Neural cell (in vitro differentiated cells): ENCODE measurements at regions not wholly inside any gene's neighbourhood (a gene's known extent, or its start where the extent isn't known, plus 50 kb on each side); places are given as distances from the start of the nearest gene placed in this dataset.

ENCODE experiments used
- H2AFZ ChIP-seq: fragments of 200-600, 300-800 bp; sonication (generic), shearing (Covaris generic); 2 replicates; pipeline ENCODE4 v1.6.0; 2014; ENCODE audit warnings: low read depth, mild to moderate bottlenecking, antibody characterized with exemption, low read length, moderate library complexity
- H3F3A ChIP-seq: fragments of 200-600 bp; shearing (Covaris generic); 2 replicates; pipeline ENCODE4 v1.6.1; 2016; ENCODE audit warnings: mild to moderate bottlenecking, moderate library complexity, mixed read lengths, antibody characterized with exemption, low read length; ENCODE audit not compliant: insufficient read depth, poor library complexity, severe bottlenecking
- H3K27ac ChIP-seq: fragments of 200-600, 300-800 bp; sonication (generic), shearing (Covaris generic); 2 replicates; pipeline ENCODE4 v1.5.1; 2014; ENCODE audit warnings: mild to moderate bottlenecking, low read length, moderate library complexity
- H3K27me3 ChIP-seq: fragments of 300-800, 200-600 bp; sonication (generic), shearing (Covaris generic); 2 replicates; pipeline ENCODE4 v1.6.0; 2014; ENCODE audit warnings: mild to moderate bottlenecking, low read depth, low read length, moderate library complexity; ENCODE audit not compliant: insufficient read depth
- H3K36me3 ChIP-seq: fragments of 300-800, 200-600 bp; sonication (generic), shearing (Covaris generic); 2 replicates; pipeline ENCODE4 v1.5.1; 2014; ENCODE audit warnings: mild to moderate bottlenecking, antibody characterized with exemption, low read length, moderate library complexity; ENCODE audit not compliant: insufficient read depth
- H3K4me2 ChIP-seq: fragments of 300-800, 200-600 bp; sonication (generic), shearing (Covaris generic); 2 replicates; pipeline ENCODE4 v1.6.0; 2014; ENCODE audit warnings: mild to moderate bottlenecking, low read length
- H3K4me3 ChIP-seq: fragments of 300-800, 200-600 bp; sonication (generic), shearing (Covaris generic); 2 replicates; pipeline ENCODE4 v1.5.1; 2014; ENCODE audit warnings: mild to moderate bottlenecking, low read length, moderate library complexity
- H3K79me2 ChIP-seq: fragments of 200-600 bp; shearing (Covaris generic); replicated peaks from 2 replicates; pipeline ENCODE4 v1.6.0; 2014; ENCODE audit warnings: mild to moderate bottlenecking, low read length, moderate library complexity; ENCODE audit not compliant: insufficient read depth
- H3K9ac ChIP-seq: fragments of 300-800, 200-600 bp; sonication (generic), shearing (Covaris generic); 2 replicates; pipeline ENCODE4 v1.6.1; 2016; ENCODE audit warnings: mild to moderate bottlenecking, low read length, mixed read lengths
- H3K9me2 ChIP-seq: fragments of 200-600 bp; shearing (Covaris generic); 2 replicates; pipeline ENCODE4 v1.6.1; 2016; ENCODE audit warnings: mild to moderate bottlenecking, low read length, mixed read lengths; ENCODE audit not compliant: insufficient read depth
- H3K9me3 ChIP-seq: fragments of 200-600, 300-800 bp; sonication (generic), shearing (Covaris generic); 2 replicates; pipeline ENCODE4 v1.6.1; 2016; ENCODE audit warnings: mild to moderate bottlenecking, mixed run types, low read length, moderate library complexity, mixed read lengths
- H4K20me1 ChIP-seq: fragments of 200-600 bp; shearing (Covaris generic); 2 replicates; pipeline ENCODE4 v1.6.1; 2016; ENCODE audit warnings: mild to moderate bottlenecking, mixed run types; ENCODE audit not compliant: insufficient read depth
- EP300 ChIP-seq: fragments of 450-650 bp; conservative IDR thresholded peaks from 2 replicates; pipeline ENCODE4 v1.6.1; 2014; ENCODE audit warnings: antibody characterized with exemption, mild to moderate bottlenecking, moderate library complexity; ENCODE audit not compliant: poor library complexity, severe bottlenecking
- EZH2 ChIP-seq: fragments of 200-600, 300-800 bp; shearing (Covaris generic), sonication (generic); IDR thresholded peaks from 2 replicates; pipeline ENCODE4 v1.6.1; 2014; ENCODE audit warnings: antibody characterized with exemption, low read length, borderline replicate concordance, mild to moderate bottlenecking; ENCODE audit not compliant: insufficient read depth, poor library complexity, severe bottlenecking
- MXI1 ChIP-seq: fragments of 450-650 bp; conservative IDR thresholded peaks from 2 replicates; pipeline ENCODE4 v1.6.1; 2014; ENCODE audit warnings: antibody characterized with exemption, mild to moderate bottlenecking; ENCODE audit not compliant: poor library complexity, severe bottlenecking
- POLR2AphosphoS5 ChIP-seq: IDR thresholded peaks from 2 replicates; pipeline ENCODE4 v1.6.1; 2012
- RAD21 ChIP-seq: fragments of 450-650 bp; conservative IDR thresholded peaks from 2 replicates; pipeline ENCODE4 v1.6.1; 2014; ENCODE audit warnings: antibody characterized with exemption, mild to moderate bottlenecking, moderate library complexity
- SMC3 ChIP-seq: fragments of 450-650 bp; conservative IDR thresholded peaks from 2 replicates; pipeline ENCODE4 v1.6.1; 2014; ENCODE audit warnings: antibody characterized with exemption, mild to moderate bottlenecking, moderate library complexity; ENCODE audit not compliant: poor library complexity
- TAF1 ChIP-seq: IDR thresholded peaks from 2 replicates; pipeline ENCODE4 v1.6.1; 2012; ENCODE audit warnings: low read depth
- TF ChIP-seq, protein P1 (sequence below): fragments of 450-650 bp; IDR thresholded peaks from 2 replicates; pipeline ENCODE4 v1.5.1; 2014; ENCODE audit warnings: antibody characterized with exemption, mild to moderate bottlenecking, moderate library complexity; ENCODE audit not compliant: poor library complexity, severe bottlenecking
- TF ChIP-seq, protein P2 (sequence below): IDR thresholded peaks from 2 replicates; pipeline ENCODE4 v1.6.1; 2012; ENCODE audit warnings: borderline replicate concordance

DNA sequence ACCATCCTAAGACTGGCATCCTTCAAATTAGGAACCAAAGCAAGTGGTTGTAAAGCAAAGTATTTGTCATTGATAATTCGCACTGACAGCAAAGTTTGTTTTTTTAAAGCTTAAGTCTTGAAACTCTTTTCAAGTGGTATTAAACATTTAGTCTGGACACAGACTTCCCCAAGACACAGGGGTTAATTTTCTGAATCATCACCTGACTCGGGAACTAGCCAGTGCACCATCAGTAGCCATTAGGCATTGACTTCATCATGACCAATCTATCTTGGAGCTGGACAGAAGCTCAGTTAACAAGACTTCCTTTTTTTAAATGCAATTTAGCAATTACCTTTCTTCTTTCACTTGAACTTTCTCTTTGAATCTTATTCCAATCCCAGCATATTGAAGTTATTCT, 210.6 kb downstream of the ZNF365 start:
- no peak overlapping the region for H3K27ac ChIP-seq
- no peaks in the 10 kb centered on the region for H3K9me2 ChIP-seq
- no peaks in the 10 kb centered on the region for H3K27me3 ChIP-seq
- no peak overlapping the region for H3K9ac ChIP-seq
- H3F3A ChIP-seq: no peaks in the 10 kb centered on the region
- no peaks in the 10 kb centered on the region for H3K9me3 ChIP-seq
- H2AFZ ChIP-seq: no peak overlapping the region
- no peak overlapping the region for H3K4me2 ChIP-seq
- H3K79me2 ChIP-seq: no peaks in the 10 kb centered on the region
- H3K4me3 ChIP-seq: no peak overlapping the region
- no peaks in the 10 kb centered on the region for H4K20me1 ChIP-seq
- no peaks in the 10 kb centered on the region for H3K36me3 ChIP-seq
- no peak for TF ChIP-seq POLR2AphosphoS5
- TF ChIP-seq RAD21: no peak
- TF ChIP-seq TAF1: no peak
- TF ChIP-seq EP300: no peak
- no peak for TF ChIP-seq MXI1
- TF ChIP-seq, protein P1, sequence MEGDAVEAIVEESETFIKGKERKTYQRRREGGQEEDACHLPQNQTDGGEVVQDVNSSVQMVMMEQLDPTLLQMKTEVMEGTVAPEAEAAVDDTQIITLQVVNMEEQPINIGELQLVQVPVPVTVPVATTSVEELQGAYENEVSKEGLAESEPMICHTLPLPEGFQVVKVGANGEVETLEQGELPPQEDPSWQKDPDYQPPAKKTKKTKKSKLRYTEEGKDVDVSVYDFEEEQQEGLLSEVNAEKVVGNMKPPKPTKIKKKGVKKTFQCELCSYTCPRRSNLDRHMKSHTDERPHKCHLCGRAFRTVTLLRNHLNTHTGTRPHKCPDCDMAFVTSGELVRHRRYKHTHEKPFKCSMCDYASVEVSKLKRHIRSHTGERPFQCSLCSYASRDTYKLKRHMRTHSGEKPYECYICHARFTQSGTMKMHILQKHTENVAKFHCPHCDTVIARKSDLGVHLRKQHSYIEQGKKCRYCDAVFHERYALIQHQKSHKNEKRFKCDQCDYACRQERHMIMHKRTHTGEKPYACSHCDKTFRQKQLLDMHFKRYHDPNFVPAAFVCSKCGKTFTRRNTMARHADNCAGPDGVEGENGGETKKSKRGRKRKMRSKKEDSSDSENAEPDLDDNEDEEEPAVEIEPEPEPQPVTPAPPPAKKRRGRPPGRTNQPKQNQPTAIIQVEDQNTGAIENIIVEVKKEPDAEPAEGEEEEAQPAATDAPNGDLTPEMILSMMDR: no peak
- no peak for TF ChIP-seq SMC3
- TF ChIP-seq, protein P2, sequence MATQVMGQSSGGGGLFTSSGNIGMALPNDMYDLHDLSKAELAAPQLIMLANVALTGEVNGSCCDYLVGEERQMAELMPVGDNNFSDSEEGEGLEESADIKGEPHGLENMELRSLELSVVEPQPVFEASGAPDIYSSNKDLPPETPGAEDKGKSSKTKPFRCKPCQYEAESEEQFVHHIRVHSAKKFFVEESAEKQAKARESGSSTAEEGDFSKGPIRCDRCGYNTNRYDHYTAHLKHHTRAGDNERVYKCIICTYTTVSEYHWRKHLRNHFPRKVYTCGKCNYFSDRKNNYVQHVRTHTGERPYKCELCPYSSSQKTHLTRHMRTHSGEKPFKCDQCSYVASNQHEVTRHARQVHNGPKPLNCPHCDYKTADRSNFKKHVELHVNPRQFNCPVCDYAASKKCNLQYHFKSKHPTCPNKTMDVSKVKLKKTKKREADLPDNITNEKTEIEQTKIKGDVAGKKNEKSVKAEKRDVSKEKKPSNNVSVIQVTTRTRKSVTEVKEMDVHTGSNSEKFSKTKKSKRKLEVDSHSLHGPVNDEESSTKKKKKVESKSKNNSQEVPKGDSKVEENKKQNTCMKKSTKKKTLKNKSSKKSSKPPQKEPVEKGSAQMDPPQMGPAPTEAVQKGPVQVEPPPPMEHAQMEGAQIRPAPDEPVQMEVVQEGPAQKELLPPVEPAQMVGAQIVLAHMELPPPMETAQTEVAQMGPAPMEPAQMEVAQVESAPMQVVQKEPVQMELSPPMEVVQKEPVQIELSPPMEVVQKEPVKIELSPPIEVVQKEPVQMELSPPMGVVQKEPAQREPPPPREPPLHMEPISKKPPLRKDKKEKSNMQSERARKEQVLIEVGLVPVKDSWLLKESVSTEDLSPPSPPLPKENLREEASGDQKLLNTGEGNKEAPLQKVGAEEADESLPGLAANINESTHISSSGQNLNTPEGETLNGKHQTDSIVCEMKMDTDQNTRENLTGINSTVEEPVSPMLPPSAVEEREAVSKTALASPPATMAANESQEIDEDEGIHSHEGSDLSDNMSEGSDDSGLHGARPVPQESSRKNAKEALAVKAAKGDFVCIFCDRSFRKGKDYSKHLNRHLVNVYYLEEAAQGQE: no peak
- no peak for TF ChIP-seq EZH2

DNA sequence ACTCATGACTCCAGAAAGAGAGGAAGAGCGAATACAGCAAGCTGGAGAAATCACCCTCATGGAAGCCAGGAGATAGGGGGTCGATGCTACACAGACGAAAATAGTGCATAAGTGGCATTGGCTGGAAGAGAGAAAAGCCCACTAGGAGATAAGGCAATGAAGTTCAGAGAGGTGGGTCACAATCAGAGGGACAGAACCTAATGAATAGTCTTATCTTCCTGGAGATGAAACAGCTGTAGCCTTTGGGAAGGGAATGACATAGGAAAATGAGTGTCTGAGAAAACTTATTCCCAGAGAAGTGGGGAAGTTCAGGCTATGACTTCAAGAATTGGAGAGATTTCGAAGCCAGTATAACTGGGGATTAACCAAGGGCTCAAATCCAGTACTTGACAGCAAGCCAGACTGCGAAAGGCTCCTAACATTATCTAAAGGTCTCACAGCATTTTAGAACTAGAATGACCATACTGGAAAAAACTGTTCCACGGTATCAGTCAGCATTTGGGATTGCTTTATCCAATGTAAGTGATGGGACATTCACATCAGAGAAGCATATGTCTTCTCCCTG, 211.1 kb downstream of the ZNF365 start:
- H4K20me1 ChIP-seq: no peaks in the 10 kb centered on the region
- H3K9me3 ChIP-seq: no peaks in the 10 kb centered on the region
- TF ChIP-seq SMC3 (no peak), MXI1 (no peak), RAD21 (no peak), TAF1 (no peak), EP300 (no peak), POLR2AphosphoS5 (no peak), EZH2 (no peak)
- TF ChIP-seq, protein P1: no peak
- TF ChIP-seq, protein P2: no peak

More for the DNA sequence above, 211.1 kb downstream of the ZNF365 start:
- no peaks in the 10 kb centered on the region for H3K79me2 ChIP-seq
- H3K9me2 ChIP-seq: no peaks in the 10 kb centered on the region
- H3K9ac ChIP-seq: no peak overlapping the region
- H3K36me3 ChIP-seq: no peaks in the 10 kb centered on the region
- H3K27me3 ChIP-seq: no peaks in the 10 kb centered on the region
- no peak overlapping the region for H3K4me2 ChIP-seq
- no peak overlapping the region for H3K4me3 ChIP-seq
- no peak overlapping the region for H2AFZ ChIP-seq
- H3F3A ChIP-seq: no peaks in the 10 kb centered on the region
- H3K27ac ChIP-seq: no peak overlapping the region
